ENCODE measurements at regions not wholly inside any gene's neighbourhood (a gene's known extent, or its start where the extent isn't known, plus 50 kb on each side); places are given as distances from the start of the nearest gene placed in this dataset.

GRCh38 chr6:146885708-146886457 lies 287.1 kb downstream of the ADGB start:
- ChIA-PET CTCF (no interaction called here), POLR2A (no interaction called here)
- TF ChIP-seq HDGF (IDR thresholded peaks at IDR 0.05; ENCODE audit: borderline replicate concordance) (no peak), CTBP1 (IDR thresholded peaks at IDR 0.05; ENCODE audit: borderline replicate concordance) (no peak), L3MBTL2 (conservative IDR thresholded peaks at IDR 0.05) (no peak), SUZ12 (IDR thresholded peaks at IDR 0.05) (no peak), ELF4 (IDR thresholded peaks at IDR 0.05) (no peak)
- DNase-seq (ENCODE audit: extremely low spot score) = no peak

- no peak for DNase-seq (ENCODE audit: extremely low spot score)
- TF ChIP-seq TARDBP (IDR thresholded peaks at IDR 0.05) = no peak
- no peak for TF ChIP-seq BHLHE40 (IDR thresholded peaks at IDR 0.05; ENCODE audit: borderline replicate concordance)
- no peak for TF ChIP-seq CTBP1 (IDR thresholded peaks at IDR 0.05; ENCODE audit: borderline replicate concordance)
- no peak for TF ChIP-seq SUZ12 (IDR thresholded peaks at IDR 0.05)
- POLR2A ChIA-PET = no interaction called here
- CTCF ChIA-PET = no interaction called here
These were observed 288.0 kb downstream of the ADGB start for GRCh38 chr6:146886587-146887446.

- CTCF ChIA-PET = no interaction called here
- DNase-seq (ENCODE audit: extremely low spot score) = no peak
- TF ChIP-seq HDGF (IDR thresholded peaks at IDR 0.05; ENCODE audit: borderline replicate concordance) (no peak), BHLHE40 (IDR thresholded peaks at IDR 0.05; ENCODE audit: borderline replicate concordance) (no peak), FOXM1 (IDR thresholded peaks at IDR 0.05; ENCODE audit: borderline replicate concordance) (no peak), SUZ12 (IDR thresholded peaks at IDR 0.05) (no peak), FOXK2 (IDR thresholded peaks at IDR 0.05) (no peak), NFRKB (IDR thresholded peaks at IDR 0.05) (no peak), CTBP1 (IDR thresholded peaks at IDR 0.05; ENCODE audit: borderline replicate concordance) (no peak), ARNT (IDR thresholded peaks at IDR 0.05) (no peak), PKNOX1 (IDR thresholded peaks at IDR 0.05) (no peak), LEF1 (IDR thresholded peaks at IDR 0.05; ENCODE audit: borderline replicate concordance) (no peak), ELF4 (IDR thresholded peaks at IDR 0.05) (no peak), FOXA1 (IDR thresholded peaks at IDR 0.05) (no peak), ZNF384 (IDR thresholded peaks at IDR 0.05) (no peak), TARDBP (IDR thresholded peaks at IDR 0.05) (no peak), SP1 (IDR thresholded peaks at IDR 0.05) (no peak)
- POLR2A ChIA-PET = no interaction called here
These were observed 288.8 kb downstream of the ADGB start for GRCh38 chr6:146887447-146888077.

- POLR2A ChIA-PET = no interaction called here
- DNase-seq (ENCODE audit: extremely low spot score) = no peak
- TF ChIP-seq FOXK2 (IDR thresholded peaks at IDR 0.05) (no peak), ARNT (IDR thresholded peaks at IDR 0.05) (no peak), FOXA1 (IDR thresholded peaks at IDR 0.05) (no peak)
- CTCF ChIA-PET = no interaction called here
These were observed 290.5 kb downstream of the ADGB start for GRCh38 chr6:146889303-146889702.

- DNase-seq (ENCODE audit: extremely low spot score) = no peak
- ChIA-PET POLR2A (no interaction called here), CTCF (no interaction called here)
- TF ChIP-seq TARDBP (IDR thresholded peaks at IDR 0.05) (no peak), ARNT (IDR thresholded peaks at IDR 0.05) (no peak), HDGF (IDR thresholded peaks at IDR 0.05; ENCODE audit: borderline replicate concordance) (no peak), FOXM1 (IDR thresholded peaks at IDR 0.05; ENCODE audit: borderline replicate concordance) (no peak), FOXK2 (IDR thresholded peaks at IDR 0.05) (no peak), PKNOX1 (IDR thresholded peaks at IDR 0.05) (no peak), LEF1 (IDR thresholded peaks at IDR 0.05; ENCODE audit: borderline replicate concordance) (no peak), ELF4 (IDR thresholded peaks at IDR 0.05) (no peak), BHLHE40 (IDR thresholded peaks at IDR 0.05; ENCODE audit: borderline replicate concordance) (no peak), CTBP1 (IDR thresholded peaks at IDR 0.05; ENCODE audit: borderline replicate concordance) (no peak), SP1 (IDR thresholded peaks at IDR 0.05) (no peak), L3MBTL2 (conservative IDR thresholded peaks at IDR 0.05) (no peak), NFRKB (IDR thresholded peaks at IDR 0.05) (no peak), FOXA1 (IDR thresholded peaks at IDR 0.05) (no peak), ZNF384 (IDR thresholded peaks at IDR 0.05) (no peak), SUZ12 (IDR thresholded peaks at IDR 0.05) (no peak)
These were observed 291.4 kb downstream of the ADGB start for GRCh38 chr6:146890172-146890571.

GRCh38 chr6:146890644-146891434 lies 292.1 kb downstream of the ADGB start:
- CTCF ChIA-PET = no interaction called here
- POLR2A ChIA-PET = no interaction called here
- no peak for DNase-seq (ENCODE audit: extremely low spot score)
- TF ChIP-seq ELF4 (IDR thresholded peaks at IDR 0.05) (no peak), ARNT (IDR thresholded peaks at IDR 0.05) (no peak), PKNOX1 (IDR thresholded peaks at IDR 0.05) (no peak), SP1 (IDR thresholded peaks at IDR 0.05) (no peak), FOXK2 (IDR thresholded peaks at IDR 0.05) (no peak), CTBP1 (IDR thresholded peaks at IDR 0.05; ENCODE audit: borderline replicate concordance) (no peak), FOXM1 (IDR thresholded peaks at IDR 0.05; ENCODE audit: borderline replicate concordance) (no peak), FOXA1 (IDR thresholded peaks at IDR 0.05) (no peak), L3MBTL2 (conservative IDR thresholded peaks at IDR 0.05) (no peak), BHLHE40 (IDR thresholded peaks at IDR 0.05; ENCODE audit: borderline replicate concordance) (no peak), NFRKB (IDR thresholded peaks at IDR 0.05) (no peak), HDGF (IDR thresholded peaks at IDR 0.05; ENCODE audit: borderline replicate concordance) (no peak), SUZ12 (IDR thresholded peaks at IDR 0.05) (no peak), ZNF384 (IDR thresholded peaks at IDR 0.05) (no peak)

All from HEK293T (cell line).